ENCODE measurements at regions not wholly inside any gene's neighbourhood (a gene's known extent, or its start where the extent isn't known, plus 50 kb on each side); places are given as distances from the start of the nearest gene placed in this dataset.

DNA sequence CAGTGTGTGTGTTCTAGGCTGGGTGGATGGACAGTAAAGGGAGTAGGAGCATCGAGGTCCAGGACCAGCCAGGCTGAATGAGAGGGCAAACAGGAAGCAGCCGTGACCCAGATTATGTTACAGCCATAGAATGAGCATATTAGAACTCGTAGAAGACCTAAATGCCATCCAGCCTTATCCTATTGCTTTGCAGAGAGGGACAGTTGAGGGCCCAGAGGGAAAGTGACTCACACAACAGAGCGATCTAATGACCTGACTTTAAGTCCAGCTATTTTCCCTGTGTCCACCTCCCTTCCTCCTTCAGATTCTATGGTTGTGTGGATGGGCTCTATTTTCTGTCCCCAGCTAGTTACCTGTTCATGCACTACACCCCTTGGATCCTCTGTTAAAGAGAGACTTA, 634.1 kb upstream of the TBL1XR1 start:
- Histone ChIP-seq H3K27me3 (no peaks in the 10 kb centered on the region), H3K27ac (peak overlapping the region in 1 of 12 donors; percentile 14), H3K9me3 (no peaks in the 10 kb centered on the region), H3K4me3 (no peak overlapping the region), H3K4me1 (peaks cover 0 to 36% (median 12%) of the 10 kb centered on the region in 12 donors), H3K36me3 (no peaks in the 10 kb centered on the region)
- TF ChIP-seq CTCF (IDR thresholded peaks at IDR 0.05) (no peak), POLR2A (IDR thresholded peaks at IDR 0.05) (no peak)
- 92 to 96% (median 95%) methylated on average over 4 of the region's 4 CpGs for WGBS, 4 donors
- ATAC-seq (no peak), DNase-seq (no peak)
- intact Hi-C loops (cut with DNase I) = no loop called here

- TF ChIP-seq CTCF (IDR thresholded peaks at IDR 0.05) (no peak), POLR2A (IDR thresholded peaks at IDR 0.05) (no peak)
- ATAC-seq = no peak
- Histone ChIP-seq H3K4me1 (peaks cover 0 to 35% (median 12%) of the 10 kb centered on the region in 12 donors), H3K27me3 (no peaks in the 10 kb centered on the region), H3K9me3 (no peaks in the 10 kb centered on the region), H3K4me3 (no peak overlapping the region), H3K27ac (no peak overlapping the region), H3K36me3 (no peaks in the 10 kb centered on the region)
- intact Hi-C loops (cut with DNase I) = no loop called here
- 50 to 59% (median 52%) methylated on average over 2 of the region's 2 CpGs for WGBS, 4 donors
- DNase-seq = no peak
These were observed 635.6 kb upstream of the TBL1XR1 start for GRCh38 chr3:177832880-177833279.

- Histone ChIP-seq H3K27me3 (no peaks in the 10 kb centered on the region), H3K27ac (no peak overlapping the region), H3K36me3 (no peaks in the 10 kb centered on the region), H3K4me3 (no peak overlapping the region), H3K4me1 (peaks cover 0 to 35% (median 12%) of the 10 kb centered on the region in 12 donors), H3K9me3 (no peaks in the 10 kb centered on the region)
- TF ChIP-seq POLR2A (IDR thresholded peaks at IDR 0.05) (no peak), CTCF (IDR thresholded peaks at IDR 0.05) (no peak)
- intact Hi-C loops (cut with DNase I) = no loop called here
- WGBS, 4 donors = 41 to 51% (median 48%) methylated on average over 2 of the region's 2 CpGs
- ATAC-seq (no peak), DNase-seq (no peak)
These were observed 636.0 kb upstream of the TBL1XR1 start for GRCh38 chr3:177833332-177833731.

- 85 to 91% (median 88%) methylated on average over 2 of the region's 2 CpGs for WGBS, 4 donors
- Histone ChIP-seq H3K36me3 (no peaks in the 10 kb centered on the region), H3K4me1 (peaks cover 0 to 31% (median 11%) of the 10 kb centered on the region in 12 donors), H3K27me3 (no peaks in the 10 kb centered on the region), H3K9me3 (no peaks in the 10 kb centered on the region), H3K27ac (peak overlapping the region in 2 of 12 donors; percentile 14 to 33), H3K4me3 (no peak overlapping the region)
- intact Hi-C loops (cut with DNase I) = no loop called here
- TF ChIP-seq POLR2A (IDR thresholded peaks at IDR 0.05) (no peak), CTCF (IDR thresholded peaks at IDR 0.05) (no peak)
- ATAC-seq (no peak), DNase-seq (no peak)
These were observed 637.7 kb upstream of the TBL1XR1 start for GRCh38 chr3:177835008-177835407.

Measured in heart left ventricle (tissue), 16 donors.